Left hindlimb (tissue), 1 donor: ENCODE measurements at regions not wholly inside any gene's neighbourhood (a gene's known extent, or its start where the extent isn't known, plus 50 kb on each side); places are given as distances from the start of the nearest gene placed in this dataset.
"Not testable (repeated sequence)": the region's sequence is repeated elsewhere in the genome, so short reads cannot be mapped to it uniquely, and the experiment has no call there.

Source experiments
- DNase-seq: peaks from one replicate; pipeline ENCODE4 v3.0.0-alpha.2; 2018

GRCh38 chr5:101917166-101917565, 378.9 kb downstream of the SLCO4C1 start:
- DNase-seq = no peak

- DNase-seq = no peak
These were observed 380.5 kb downstream of the SLCO4C1 start for GRCh38 chr5:101915554-101915953.

GRCh38 chr5:101904736-101905135, 391.3 kb downstream of the SLCO4C1 start:
- no peak for DNase-seq

GRCh38 chr5:101897914-101898313, 398.2 kb downstream of the SLCO4C1 start:
- DNase-seq = no peak

GRCh38 chr5:101894985-101895384, 401.1 kb downstream of the SLCO4C1 start:
- DNase-seq = no peak

GRCh38 chr5:101878190-101878589, 417.9 kb downstream of the SLCO4C1 start:
- no peak for DNase-seq

- no peak for DNase-seq
These were observed 418.6 kb downstream of the SLCO4C1 start for GRCh38 chr5:101877451-101877850.

- no peak for DNase-seq
These were observed 429.6 kb downstream of the SLCO4C1 start for GRCh38 chr5:101866473-101866872.

- no peak for DNase-seq
These were observed 435.5 kb downstream of the SLCO4C1 start for GRCh38 chr5:101860563-101860962.

- no peak for DNase-seq
These were observed 435.9 kb downstream of the SLCO4C1 start for GRCh38 chr5:101860145-101860544.

GRCh38 chr5:101846496-101846895, 449.6 kb downstream of the SLCO4C1 start:
- no peak for DNase-seq

GRCh38 chr5:101843055-101843454, 453.0 kb downstream of the SLCO4C1 start:
- no peak for DNase-seq

- no peak for DNase-seq
These were observed 457.6 kb downstream of the SLCO4C1 start for GRCh38 chr5:101838435-101838834.

GRCh38 chr5:101829255-101829654, 466.8 kb downstream of the SLCO4C1 start:
- DNase-seq = no peak

- no peak for DNase-seq
These were observed 484.6 kb downstream of the SLCO4C1 start for GRCh38 chr5:101811466-101811865.

GRCh38 chr5:101806410-101806809, 489.7 kb downstream of the SLCO4C1 start:
- DNase-seq = no peak

- no peak for DNase-seq
These were observed 499.7 kb downstream of the SLCO4C1 start for GRCh38 chr5:101796427-101796826.

- no peak for DNase-seq
These were observed 507.3 kb downstream of the SLCO4C1 start for GRCh38 chr5:101788797-101789196.

GRCh38 chr5:101785090-101785489, 511.0 kb downstream of the SLCO4C1 start:
- DNase-seq = no peak

GRCh38 chr5:101783241-101784013, 512.7 kb downstream of the SLCO4C1 start:
- DNase-seq = no peak

- no peak for DNase-seq
These were observed 513.6 kb downstream of the SLCO4C1 start for GRCh38 chr5:101782352-101783103.

- no peak for DNase-seq
These were observed 545.0 kb downstream of the SLCO4C1 start for GRCh38 chr5:101751105-101751504.

GRCh38 chr5:101743000-101743399, 553.1 kb downstream of the SLCO4C1 start:
- not testable (repeated sequence) for DNase-seq

- DNase-seq = no peak
These were observed 567.2 kb downstream of the SLCO4C1 start for GRCh38 chr5:101728933-101729332.
